HG03432 (cell line): ENCODE measurements at regions not wholly inside any gene's neighbourhood (a gene's known extent, or its start where the extent isn't known, plus 50 kb on each side); places are given as distances from the start of the nearest gene placed in this dataset.

Experiments used
- ATAC-seq: cut with Tn5 transposase; IDR thresholded peaks from one replicate; pipeline ENCODE4 v1.9.1; 2021; ENCODE audit warnings: mild to moderate bottlenecking, moderate library complexity; ENCODE audit not compliant: unreplicated experiment

DNA sequence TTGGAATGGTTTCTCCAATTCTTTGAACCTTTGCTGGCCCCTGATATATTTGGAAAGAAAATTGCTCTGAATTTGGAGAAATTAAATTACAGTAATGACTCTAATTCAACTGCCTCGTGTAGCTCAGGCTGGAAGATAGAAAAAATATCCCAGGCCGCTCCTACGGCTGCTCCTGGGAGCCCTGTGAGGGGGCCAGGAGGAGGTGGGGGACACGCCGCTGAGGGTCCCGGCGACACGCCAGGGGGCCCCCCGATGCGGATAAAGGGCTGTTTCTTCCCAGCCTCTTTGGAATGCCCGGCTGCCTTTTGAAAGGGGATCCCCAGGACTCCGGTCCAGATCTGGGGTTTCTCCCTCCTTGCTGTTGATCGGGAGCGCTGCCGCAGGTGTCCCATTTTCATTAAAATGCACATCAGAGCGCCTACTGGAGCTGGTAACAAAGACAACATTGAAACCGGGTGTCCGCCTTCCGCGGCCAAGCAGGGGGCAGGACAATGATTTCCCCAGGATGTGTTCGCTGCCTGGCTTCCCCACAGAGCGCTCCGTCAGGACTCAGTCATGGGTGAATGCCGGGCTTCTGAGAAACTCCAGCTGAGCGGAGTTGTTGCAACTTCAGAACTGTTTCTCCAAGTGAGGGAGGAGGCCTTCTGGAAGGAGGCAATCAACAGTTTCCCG, 200.1 kb upstream of the KBTBD8 start:
- ATAC-seq, result no peak

GRCh38 chr3:66800941-66801545, 197.1 kb upstream of the KBTBD8 start:
- no peak for ATAC-seq

GRCh38 chr3:66803206-66803605, 194.9 kb upstream of the KBTBD8 start:
- no peak for ATAC-seq

DNA sequence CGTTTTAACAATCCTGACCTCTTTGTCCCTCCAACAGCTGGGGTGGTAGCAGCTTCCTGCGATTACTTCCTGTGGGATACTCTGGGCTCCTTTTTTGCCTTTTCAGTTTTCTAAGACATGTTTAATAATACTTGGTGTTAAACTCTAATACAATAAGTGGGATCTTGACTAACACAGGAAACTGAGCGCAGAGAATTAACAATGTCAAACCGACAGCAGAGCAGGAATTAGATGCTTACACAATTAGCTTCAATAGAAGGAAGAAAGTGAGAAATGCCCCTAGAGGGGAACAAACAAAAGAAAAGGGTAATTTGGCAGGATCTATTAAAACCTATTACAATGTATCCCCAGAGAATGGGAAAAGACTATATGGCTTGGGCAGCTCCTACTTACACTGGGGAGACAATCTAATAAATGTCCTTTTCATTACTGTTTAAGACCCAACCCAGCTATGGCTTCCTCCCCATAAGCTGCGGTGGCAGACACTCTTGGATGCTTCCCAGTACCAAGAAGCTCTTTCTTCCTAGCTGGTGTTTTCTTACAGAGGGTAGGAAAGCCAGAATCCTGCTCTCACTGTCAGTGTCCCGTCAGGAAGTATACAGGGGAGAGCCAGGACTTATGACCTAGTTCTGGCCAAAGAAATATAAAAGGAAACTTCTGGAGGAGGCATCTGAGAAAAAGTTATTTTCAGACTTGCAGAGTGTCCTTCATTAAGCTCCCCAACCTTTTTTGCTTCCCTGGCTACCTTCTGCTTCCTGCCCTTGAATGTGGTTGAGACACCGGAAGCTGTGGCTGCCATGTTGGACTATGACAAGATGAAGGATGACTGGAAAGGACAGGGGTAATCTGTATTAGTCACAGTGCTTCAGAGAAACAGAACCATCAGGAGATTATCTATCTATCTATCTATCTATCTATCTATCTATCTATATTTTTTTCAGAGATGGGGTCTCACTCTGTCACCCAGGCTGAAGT, 194.1 kb upstream of the KBTBD8 start:
- no peak for ATAC-seq

- ATAC-seq, result no peak
Measured at GRCh38 chr3:66808891-66809594, 189.1 kb upstream of the KBTBD8 start.

GRCh38 chr3:66809595-66809958, 188.5 kb upstream of the KBTBD8 start:
- ATAC-seq, result no peak

DNA sequence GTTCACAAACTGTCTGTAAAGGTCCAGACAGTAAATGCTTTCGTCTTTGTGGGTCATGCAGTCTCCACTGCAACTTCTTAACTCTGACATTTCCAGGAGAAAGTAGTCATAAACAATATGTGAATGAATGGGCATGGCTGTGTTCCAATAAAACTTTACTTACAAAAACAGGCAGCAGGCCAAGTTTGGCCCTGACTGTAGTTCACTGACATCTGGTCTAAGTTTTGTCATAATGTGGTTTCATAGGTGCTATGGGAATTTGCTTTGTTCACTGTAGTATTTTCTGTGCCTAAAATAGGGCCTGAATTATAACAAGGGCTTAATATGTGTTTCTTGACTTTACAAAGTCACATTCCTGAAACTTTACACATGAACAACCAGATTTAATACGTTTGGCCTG, 186.0 kb upstream of the KBTBD8 start:
- no peak for ATAC-seq

- no peak for ATAC-seq
Measured at GRCh38 chr3:66812741-66813140, 185.4 kb upstream of the KBTBD8 start.

- ATAC-seq, result peak; percentile 73
Measured at GRCh38 chr3:66816090-66816761, 181.9 kb upstream of the KBTBD8 start.

GRCh38 chr3:66817951-66818557, 180.1 kb upstream of the KBTBD8 start:
- no peak for ATAC-seq

GRCh38 chr3:66819993-66820501, 178.1 kb upstream of the KBTBD8 start:
- no peak for ATAC-seq

DNA sequence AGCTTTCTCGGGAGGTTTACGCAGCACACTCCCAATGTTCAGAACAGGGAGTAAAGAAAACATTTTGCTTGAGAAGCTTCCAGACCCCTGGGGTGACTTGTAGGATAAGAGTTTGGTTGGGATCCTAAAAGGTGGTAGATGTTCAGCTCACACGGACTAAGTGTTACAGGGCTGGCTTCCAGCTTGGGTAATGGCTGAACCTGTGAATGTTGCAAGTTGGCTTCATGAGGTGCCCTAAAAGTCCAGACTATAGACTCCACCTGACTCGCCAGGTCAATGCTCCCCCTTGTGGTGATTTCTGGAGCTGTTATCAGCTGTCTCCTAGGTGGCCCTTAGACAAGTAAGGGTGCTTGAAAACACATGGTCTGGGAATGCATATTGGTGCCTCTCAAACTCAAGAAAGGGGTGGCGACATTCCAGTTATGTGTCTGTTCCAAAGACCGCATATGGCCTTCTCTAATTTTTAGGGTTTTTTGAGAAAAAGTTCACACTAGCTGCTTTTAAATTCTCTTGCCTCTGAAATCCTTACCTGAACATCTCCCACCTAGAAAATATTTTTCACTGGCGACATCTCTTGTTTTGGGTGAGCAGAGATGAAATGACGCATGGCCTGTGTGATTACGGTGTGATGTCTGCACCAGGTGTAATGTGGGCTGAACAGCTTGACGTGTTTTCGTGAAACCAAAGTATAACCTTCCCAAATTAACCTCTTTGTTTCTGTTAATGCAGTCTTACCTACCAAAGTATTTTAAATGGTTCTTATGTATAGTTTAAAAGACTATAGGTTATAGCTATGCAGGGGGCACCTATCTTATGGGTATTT, 175.7 kb upstream of the KBTBD8 start:
- ATAC-seq, result peak; percentile 89

DNA sequence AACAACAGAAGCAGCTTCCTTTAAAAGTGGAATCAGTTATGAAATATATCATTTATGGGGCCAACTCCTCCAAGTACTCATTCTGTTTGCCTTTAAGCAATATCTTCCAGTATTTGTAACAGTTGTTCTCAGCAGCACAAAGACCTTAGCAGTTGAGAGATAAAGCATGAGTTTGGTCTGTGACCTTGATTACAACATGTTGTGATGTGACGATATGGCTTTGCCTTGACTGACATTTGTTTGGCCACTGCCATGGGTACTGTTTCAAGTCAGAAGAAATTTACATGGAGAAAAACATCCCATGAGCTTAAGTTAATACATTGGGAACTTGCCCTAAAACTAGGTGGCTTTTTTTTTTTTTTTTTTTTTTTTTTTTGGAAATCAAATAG, 175.1 kb upstream of the KBTBD8 start:
- ATAC-seq, result no peak

DNA sequence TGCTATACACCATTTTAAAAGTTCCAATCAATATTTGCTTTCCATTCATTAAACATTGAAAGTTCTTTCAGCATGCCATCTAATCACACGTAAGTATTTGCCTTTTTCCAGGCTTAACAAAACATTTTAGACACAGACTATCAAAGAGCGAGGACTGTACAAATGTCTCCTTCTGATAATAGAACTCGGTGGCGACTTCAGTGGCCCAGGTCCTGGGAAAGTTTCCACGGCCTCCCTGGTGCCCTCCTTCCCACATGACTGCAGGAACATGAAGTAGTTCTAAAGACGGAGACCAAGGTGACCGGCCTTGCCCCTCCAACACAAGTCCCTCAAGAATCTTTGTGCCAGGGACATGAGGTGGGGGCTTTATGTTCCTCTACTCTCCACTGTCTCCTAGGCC, 174.6 kb upstream of the KBTBD8 start:
- ATAC-seq, result no peak

GRCh38 chr3:66825375-66825774, 172.7 kb upstream of the KBTBD8 start:
- ATAC-seq, result no peak

DNA sequence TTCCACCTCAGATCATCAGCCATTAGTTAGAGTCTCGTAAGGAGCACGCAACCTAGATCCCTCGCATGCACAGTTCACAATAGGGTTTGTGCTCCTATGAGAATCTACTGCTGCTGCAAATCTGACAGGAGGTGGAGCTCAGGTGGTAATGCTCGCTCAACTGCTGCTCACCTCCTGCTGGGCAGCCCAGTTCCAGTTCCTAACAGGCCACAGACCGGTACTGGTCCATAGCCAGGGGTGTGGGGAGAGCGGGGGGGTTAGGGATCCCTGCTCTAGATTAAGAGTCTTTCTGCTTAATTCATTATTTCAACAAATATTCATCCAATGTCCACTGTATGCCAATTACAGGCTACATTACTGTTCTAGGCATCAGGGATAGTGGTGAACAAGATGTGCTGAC, 170.4 kb upstream of the KBTBD8 start:
- ATAC-seq, result no peak

GRCh38 chr3:66828303-66828702, 169.8 kb upstream of the KBTBD8 start:
- no peak for ATAC-seq

DNA sequence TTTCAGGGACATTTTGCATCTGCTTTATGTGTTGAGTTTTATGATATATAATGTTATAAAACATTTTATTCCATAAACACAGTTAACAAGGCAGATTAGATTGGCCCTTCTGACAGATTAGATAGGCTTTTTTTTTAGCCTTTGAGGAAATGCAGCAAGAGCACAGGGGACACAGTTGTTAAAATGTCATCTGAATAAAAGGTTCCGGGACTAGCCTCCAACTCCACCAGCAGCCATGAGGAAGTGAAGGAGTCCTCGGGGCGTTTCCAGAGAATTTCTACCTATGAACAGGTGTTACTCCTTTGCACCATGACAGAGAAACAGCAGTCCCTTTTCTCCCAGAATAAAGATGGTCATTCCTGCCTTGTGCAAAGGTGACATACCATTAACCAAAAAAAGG, 167.8 kb upstream of the KBTBD8 start:
- ATAC-seq, result no peak

DNA sequence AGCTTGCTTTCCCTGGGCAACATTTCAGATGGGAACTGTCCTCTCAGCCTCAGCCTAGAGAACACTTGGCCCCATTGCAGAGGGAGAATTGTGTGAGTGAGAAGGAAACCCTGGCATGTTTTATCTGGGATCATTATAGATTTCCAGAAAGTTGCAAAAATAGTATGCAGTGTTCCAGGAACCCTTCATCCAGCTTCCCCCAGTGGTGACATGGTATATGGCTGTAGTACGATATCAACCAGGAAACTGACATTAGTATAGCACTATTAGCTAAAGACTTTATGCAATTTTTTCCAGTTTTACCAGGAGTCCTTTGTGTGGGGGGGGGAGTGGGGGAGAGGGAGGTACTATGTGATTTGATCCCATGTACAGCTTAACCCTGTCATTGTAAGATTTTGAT, 166.2 kb upstream of the KBTBD8 start:
- ATAC-seq, result no peak
